B cell (primary cell): ENCODE measurements at regions not wholly inside any gene's neighbourhood (a gene's known extent, or its start where the extent isn't known, plus 50 kb on each side); places are given as distances from the start of the nearest gene placed in this dataset.

ENCODE experiments used
- ATAC-seq: fragments of 200-7000 bp; cut with Tn5 transposase; one replicate; pipeline ENCODE4 v1.10.0; 2021; ENCODE audit warnings: low read depth, mild to moderate bottlenecking, moderate number of reproducible peaks, moderate library complexity
- CTCF ChIA-PET: fragments of 350-600 bp; sonication (Branson Sonifier 250); formaldehyde crosslinking; loops from one replicate; lab custom pipeline; 2021; ENCODE audit warnings: antibody characterized with exemption, inconsistent platforms; lab: Charles Lee
- POLR2A ChIA-PET: fragments of 350-600 bp; sonication (Branson Sonifier 250); formaldehyde crosslinking; loops from one replicate; lab custom pipeline; 2021; ENCODE audit warnings: antibody characterized with exemption; lab: Charles Lee
- DNase-seq: peaks from one replicate; pipeline ENCODE4 v3.0.0; 2013
- H2AFZ ChIP-seq: 2 replicates; pipeline ENCODE4 v1.6.1; 2012; ENCODE audit warnings: mild to moderate bottlenecking, low read depth, low read length; ENCODE audit not compliant: insufficient read depth, poor library complexity, severe bottlenecking
- H3K27ac ChIP-seq, 2 donors: 1 replicate in 1 of 2; 2 replicates in 1 of 2; pipeline ENCODE4 v1.5.1; 2012 to 2013; ENCODE audit warnings: low read length in 2 of 2, mild to moderate bottlenecking in 2 of 2, moderate library complexity in 1 of 2
- H3K27me3 ChIP-seq, 4 experiments: fragments of 200-600 bp in 1 of 4; sonication (generic) in 1 of 4; replicated peaks in 1 of 4; 1 replicate in 2 of 4; 2 replicates in 2 of 4; pipeline versions ENCODE4 v1.6.1 to v1.7.0; 2013 to 2016; ENCODE audit warnings: low read length in 3 of 4, mild to moderate bottlenecking in 2 of 4, mixed read lengths in 1 of 4, moderate library complexity in 1 of 4; ENCODE audit not compliant: insufficient read depth in 4 of 4, control insufficient read depth in 3 of 4; ENCODE audit errors: control extremely low read depth in 1 of 4
- H3K36me3 ChIP-seq, 2 experiments: replicated peaks in 1 of 2; 1 replicate in 1 of 2; 2 replicates in 1 of 2; pipeline versions ENCODE4 v1.6.1 to v1.7.1; 2013; ENCODE audit warnings: low read length in 1 of 2; ENCODE audit not compliant: insufficient read depth in 2 of 2, control insufficient read depth in 1 of 2; ENCODE audit errors: control extremely low read depth in 1 of 2, extremely low read depth in 1 of 2
- H3K4me1 ChIP-seq, 2 donors: fragments of 200-600 bp in 1 of 2; sonication (generic) in 1 of 2; 1 replicate in 1 of 2; 2 replicates in 1 of 2; pipeline versions ENCODE4 v1.5.1 to v1.6.1; 2013 to 2017; ENCODE audit warnings: low read length in 2 of 2; ENCODE audit not compliant: control insufficient read depth in 2 of 2, insufficient read depth in 2 of 2
- H3K4me2 ChIP-seq: replicated peaks from 2 replicates; pipeline ENCODE3; 2012; ENCODE audit warnings: mild to moderate bottlenecking, low read depth, low read length; ENCODE audit not compliant: poor library complexity, severe bottlenecking
- H3K4me3 ChIP-seq, 5 experiments: fragments of 200-600 bp in 1 of 5; sonication (generic) in 1 of 5; 1 replicate in 3 of 5; 2 replicates in 2 of 5; pipeline versions ENCODE4 v1.5.1 to v1.7.0; 2011 to 2016; ENCODE audit warnings: low read length in 4 of 5, mild to moderate bottlenecking in 4 of 5, low read depth in 2 of 5, control low read depth in 1 of 5, moderate library complexity in 1 of 5; ENCODE audit not compliant: insufficient read depth in 1 of 5; ENCODE audit errors: control extremely low read depth in 1 of 5, extremely low read depth in 1 of 5
- H3K79me2 ChIP-seq: fragments of 200-600 bp; sonication (generic); one replicate; pipeline ENCODE4 v1.6.0; 2016; ENCODE audit warnings: low read length; ENCODE audit not compliant: control insufficient read depth, insufficient read depth
- H3K9ac ChIP-seq: fragments of 200-600 bp; sonication (generic); 2 replicates; pipeline ENCODE4 v1.6.1; 2017; ENCODE audit warnings: mild to moderate bottlenecking, low read length, moderate library complexity
- H3K9me3 ChIP-seq, 3 donors: one replicate each; pipeline versions ENCODE4 v1.6.1 to v1.7.1; 2013; ENCODE audit warnings: low read length in 2 of 3; ENCODE audit not compliant: control insufficient read depth in 2 of 3, insufficient read depth in 1 of 3; ENCODE audit errors: control extremely low read depth in 1 of 3
- H4K20me1 ChIP-seq: 2 replicates; pipeline ENCODE4 v1.6.0; 2012; ENCODE audit warnings: mild to moderate bottlenecking, low read length; ENCODE audit not compliant: insufficient read depth, control insufficient read depth, poor library complexity, severe bottlenecking
- H3K27ac Mint-ChIP-seq: one replicate; pipeline ENCODE4 v1.8.0; 2021; ENCODE audit warnings: mixed read lengths
- H3K27me3 Mint-ChIP-seq: one replicate; pipeline ENCODE4 v1.8.0; 2021; ENCODE audit warnings: mixed read lengths
- H3K4me1 Mint-ChIP-seq: one replicate; pipeline ENCODE4 v1.8.0; 2021; ENCODE audit warnings: mixed read lengths
- H3K4me3 Mint-ChIP-seq: one replicate; pipeline ENCODE4 v1.8.0; 2021; ENCODE audit warnings: mixed read lengths
- H3K9me3 Mint-ChIP-seq: one replicate; pipeline ENCODE4 v1.8.0; 2022; ENCODE audit warnings: mixed read lengths; ENCODE audit not compliant: insufficient read depth
- CTCF ChIP-seq: fragments of 200-600 bp; IDR thresholded peaks from one replicate; pipeline ENCODE4 v1.8.0; 2022; ENCODE audit warnings: antibody characterized with exemption, mild to moderate bottlenecking
- EZH2 ChIP-seq: IDR thresholded peaks from 2 replicates; pipeline ENCODE4 v1.6.1; 2012; ENCODE audit warnings: borderline replicate concordance, low read depth, mild to moderate bottlenecking, moderate library complexity, low read length; ENCODE audit not compliant: insufficient read depth, poor library complexity, severe bottlenecking
- WGBS: methylation state at CpG from one replicate; pipeline ENCODE4 v1.1.5; 2013; ENCODE audit warnings: missing lambda C conversion rate; ENCODE audit not compliant: insufficient coverage; 5-methylcytosine and 5-hydroxymethylcytosine counted together
- intact Hi-C: fragments of 100-400 bp; cut with micrococcal nuclease; formaldehyde crosslinking; loops from one replicate; pipeline ENCODE4 v1.10.0; 2022

GRCh38 chr4:100716416-100716815, 198.6 kb upstream of the EMCN start:
- Histone ChIP-seq H4K20me1 (no peaks in the 10 kb centered on the region), H3K4me2 (no peak overlapping the region), H3K79me2 (no peaks in the 10 kb centered on the region), H3K9ac (no peak overlapping the region), H2AFZ (no peak overlapping the region), H3K9me3 (peaks cover 0 to 2% (median 0%) of the 10 kb centered on the region in 3 donors), H3K4me3 (no peak overlapping the region), H3K4me1 (no peaks in the 10 kb centered on the region), H3K36me3 (no peaks in the 10 kb centered on the region), H3K27me3 (no peaks in the 10 kb centered on the region), H3K27ac (no peak overlapping the region)
- Mint-ChIP-seq H3K27ac (no peak overlapping the region), H3K27me3 (peaks cover 14% of the 10 kb centered on the region), H3K9me3 (peaks cover 9% of the 10 kb centered on the region), H3K4me3 (no peak overlapping the region), H3K4me1 (no peaks in the 10 kb centered on the region)
- ChIA-PET CTCF (no interaction called here), POLR2A (no interaction called here)
- DNase-seq (no peak), ATAC-seq (no peak)
- WGBS: 88% methylated on average over 5 of the region's 5 CpGs
- TF ChIP-seq CTCF: no peak
- no peak for TF ChIP-seq EZH2
- intact Hi-C loops: no loop called here

DNA sequence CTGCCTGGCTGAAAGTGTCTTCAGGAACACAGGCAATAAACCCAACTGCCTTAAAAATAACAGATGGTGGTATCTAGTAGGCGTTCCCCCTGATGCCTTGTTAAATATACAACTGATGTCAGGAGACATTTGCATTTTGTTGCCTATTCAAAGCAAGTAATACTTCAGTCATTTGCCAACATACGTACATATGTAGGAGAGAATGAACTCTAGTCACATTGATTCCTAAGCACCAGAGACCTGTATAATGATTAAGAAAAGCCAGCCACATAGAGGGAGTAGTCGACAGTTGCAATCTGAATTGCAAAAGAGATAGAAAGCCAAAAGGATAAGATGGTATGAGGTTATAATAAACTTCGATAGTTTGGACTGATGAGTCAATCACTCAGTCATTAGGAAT, 191.0 kb upstream of the EMCN start:
- H3K27ac ChIP-seq: no peak overlapping the region
- POLR2A ChIA-PET: no interaction called here
- WGBS: no CpG with 5 or more reads among the region's 4 CpGs
- H3K79me2 ChIP-seq: no peaks in the 10 kb centered on the region
- no peaks in the 10 kb centered on the region for H3K36me3 ChIP-seq
- intact Hi-C loops: no loop called here
- no peaks in the 10 kb centered on the region for H3K4me1 Mint-ChIP-seq
- no peak overlapping the region for H3K4me3 ChIP-seq
- no peak overlapping the region for H3K27ac Mint-ChIP-seq
- no peak overlapping the region for H3K4me2 ChIP-seq
- no peaks in the 10 kb centered on the region for H4K20me1 ChIP-seq
- no peaks in the 10 kb centered on the region for H3K27me3 ChIP-seq
- no peak for TF ChIP-seq EZH2
- no peak for TF ChIP-seq CTCF
- ATAC-seq (no peak), DNase-seq (no peak)
- no peak overlapping the region for H3K4me3 Mint-ChIP-seq
- H3K9me3 Mint-ChIP-seq: no peaks in the 10 kb centered on the region
- no peaks in the 10 kb centered on the region for H3K27me3 Mint-ChIP-seq
- no peaks in the 10 kb centered on the region for H3K4me1 ChIP-seq
- CTCF ChIA-PET: no interaction called here
- H2AFZ ChIP-seq: no peak overlapping the region
- no peaks in the 10 kb centered on the region for H3K9me3 ChIP-seq
- H3K9ac ChIP-seq: no peak overlapping the region
